HUES64 (cell line): ENCODE measurements at regions not wholly inside any gene's neighbourhood (a gene's known extent, or its start where the extent isn't known, plus 50 kb on each side); places are given as distances from the start of the nearest gene placed in this dataset.

Experiments
- H3K27ac ChIP-seq: 2 replicates; pipeline ENCODE4 v1.7.0; 2013; ENCODE audit warnings: low read depth, low read length, inconsistent platforms
- H3K27me3 ChIP-seq: 2 replicates; pipeline ENCODE4 v1.6.1; 2013; ENCODE audit warnings: mild to moderate bottlenecking, low read length; ENCODE audit not compliant: insufficient read depth
- H3K36me3 ChIP-seq: 2 replicates; pipeline ENCODE4 v1.6.1; 2013; ENCODE audit warnings: mild to moderate bottlenecking, low read length; ENCODE audit not compliant: insufficient read depth
- H3K4me1 ChIP-seq: 2 replicates; pipeline ENCODE4 v1.6.1; 2013; ENCODE audit warnings: mild to moderate bottlenecking, low read length, moderate library complexity; ENCODE audit not compliant: insufficient read depth
- H3K4me3 ChIP-seq: 2 replicates; pipeline ENCODE4 v1.5.1; 2013; ENCODE audit warnings: mild to moderate bottlenecking, low read length, moderate library complexity
- H3K9ac ChIP-seq: 2 replicates; pipeline ENCODE4 v1.6.1; 2013; ENCODE audit warnings: mild to moderate bottlenecking, low read depth, low read length
- H3K9me3 ChIP-seq: 2 replicates; pipeline ENCODE4 v1.6.1; 2013; ENCODE audit warnings: low read depth, low read length; ENCODE audit not compliant: insufficient read depth
- WGBS: fragments of 150-250, 120-280 bp; methylation state at CpG from one replicate; pipeline ENCODE4 v1.1.7; 2013; ENCODE audit warnings: missing lambda C conversion rate; 5-methylcytosine and 5-hydroxymethylcytosine counted together

GRCh38 chrX:13903405-13903804 is 86.5 kb upstream of the GPM6B start:
- H3K9me3 ChIP-seq: no peaks in the 10 kb centered on the region
- no peak overlapping the region for H3K4me3 ChIP-seq
- no peak overlapping the region for H3K9ac ChIP-seq
- H3K36me3 ChIP-seq: no peaks in the 10 kb centered on the region
- no peaks in the 10 kb centered on the region for H3K27me3 ChIP-seq
- H3K27ac ChIP-seq: no peak overlapping the region
- WGBS: 90% methylated on average over 8 of the region's 8 CpGs
- peaks cover 19% of the 10 kb centered on the region for H3K4me1 ChIP-seq

DNA sequence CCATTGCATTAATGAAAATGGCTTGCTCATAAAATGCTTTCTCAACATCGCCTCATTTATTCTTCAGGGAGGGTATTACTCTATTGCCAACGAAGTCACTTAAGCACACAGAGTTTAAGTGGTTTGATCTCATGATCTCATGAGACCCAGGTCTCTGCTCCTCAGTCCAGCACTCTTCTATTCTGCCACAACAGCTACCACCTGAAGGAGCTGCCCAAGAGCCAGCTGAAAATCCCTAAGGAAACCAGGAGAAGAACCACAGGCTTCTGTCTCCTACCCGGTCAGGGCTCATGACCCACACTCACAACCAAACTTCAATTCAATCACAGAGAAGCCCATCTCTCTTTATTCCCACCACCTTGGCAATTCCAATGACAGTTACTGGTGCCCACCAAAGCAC is 85.5 kb upstream of the GPM6B start:
- Histone ChIP-seq H3K27ac (no peak overlapping the region), H3K9ac (no peak overlapping the region), H3K36me3 (no peaks in the 10 kb centered on the region), H3K27me3 (no peaks in the 10 kb centered on the region), H3K4me3 (no peak overlapping the region), H3K9me3 (no peaks in the 10 kb centered on the region), H3K4me1 (peaks cover 19% of the 10 kb centered on the region)
- 94% methylated on average over 3 of the region's 3 CpGs for WGBS

GRCh38 chrX:13901354-13901753 is 84.5 kb upstream of the GPM6B start:
- peaks cover 13% of the 10 kb centered on the region for H3K4me1 ChIP-seq
- H3K9ac ChIP-seq: no peak overlapping the region
- no peaks in the 10 kb centered on the region for H3K9me3 ChIP-seq
- H3K36me3 ChIP-seq: no peaks in the 10 kb centered on the region
- 93% methylated on average over 2 of the region's 2 CpGs for WGBS
- H3K4me3 ChIP-seq: no peak overlapping the region
- H3K27ac ChIP-seq: no peak overlapping the region
- no peaks in the 10 kb centered on the region for H3K27me3 ChIP-seq

- 96% methylated on average over 10 of the region's 10 CpGs for WGBS
- no peaks in the 10 kb centered on the region for H3K27me3 ChIP-seq
- H3K4me3 ChIP-seq: no peak overlapping the region
- H3K9me3 ChIP-seq: no peaks in the 10 kb centered on the region
- H3K9ac ChIP-seq: no peak overlapping the region
- no peak overlapping the region for H3K27ac ChIP-seq
- H3K36me3 ChIP-seq: no peaks in the 10 kb centered on the region
- H3K4me1 ChIP-seq: peaks cover 5% of the 10 kb centered on the region; the same call in 1 of the 2 replicates
Measured at GRCh38 chrX:13900351-13900750, 83.5 kb upstream of the GPM6B start.

- Histone ChIP-seq H3K4me3 (no peak overlapping the region), H3K9me3 (no peaks in the 10 kb centered on the region), H3K27me3 (no peaks in the 10 kb centered on the region), H3K36me3 (no peaks in the 10 kb centered on the region), H3K27ac (no peak overlapping the region), H3K9ac (no peak overlapping the region), H3K4me1 (peaks cover 5% of the 10 kb centered on the region; the same call in 1 of the 2 replicates)
- WGBS: 92% methylated on average over 5 of the region's 6 CpGs
Measured at GRCh38 chrX:13899607-13900006, 82.7 kb upstream of the GPM6B start.

DNA sequence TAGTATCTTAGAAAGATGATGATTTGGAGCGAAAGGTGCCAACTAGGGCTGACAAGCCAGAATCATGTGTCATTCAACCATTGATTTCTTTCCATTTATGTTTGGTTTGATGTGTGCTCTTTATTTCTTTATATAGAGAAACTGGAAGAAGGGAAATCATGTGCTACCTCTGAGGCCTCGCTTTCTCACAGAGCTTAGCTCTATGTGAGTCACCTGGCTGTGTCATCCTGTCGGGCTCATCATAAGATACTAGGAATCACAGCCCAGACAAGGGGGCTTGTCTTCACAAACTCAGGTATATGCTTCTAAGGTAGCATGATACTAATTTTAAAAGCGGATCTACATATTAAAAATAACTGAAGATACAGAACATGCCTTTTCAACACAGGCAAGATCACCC is 81.7 kb upstream of the GPM6B start:
- H3K9me3 ChIP-seq: no peaks in the 10 kb centered on the region
- no peaks in the 10 kb centered on the region for H3K27me3 ChIP-seq
- WGBS: 72% methylated on average over 4 of the region's 4 CpGs
- no peak overlapping the region for H3K27ac ChIP-seq
- H3K4me1 ChIP-seq: no peaks in the 10 kb centered on the region
- no peak overlapping the region for H3K9ac ChIP-seq
- H3K36me3 ChIP-seq: no peaks in the 10 kb centered on the region
- H3K4me3 ChIP-seq: no peak overlapping the region

- no peaks in the 10 kb centered on the region for H3K9me3 ChIP-seq
- 89% methylated on average over 3 of the region's 3 CpGs for WGBS
Measured at GRCh38 chrX:13898083-13898482, 81.2 kb upstream of the GPM6B start.

GRCh38 chrX:13897566-13897965 is 80.7 kb upstream of the GPM6B start:
- no peaks in the 10 kb centered on the region for H3K9me3 ChIP-seq
- H3K27ac ChIP-seq: no peak overlapping the region
- H3K9ac ChIP-seq: no peak overlapping the region
- H3K4me3 ChIP-seq: no peak overlapping the region
- H3K27me3 ChIP-seq: no peaks in the 10 kb centered on the region
- no peaks in the 10 kb centered on the region for H3K36me3 ChIP-seq
- WGBS: 95% methylated on average over 3 of the region's 4 CpGs
- H3K4me1 ChIP-seq: no peaks in the 10 kb centered on the region

More at GRCh38 chrX:13898083-13898482, 81.2 kb upstream of the GPM6B start:
- Histone ChIP-seq H3K27ac (no peak overlapping the region), H3K4me3 (no peak overlapping the region), H3K4me1 (no peaks in the 10 kb centered on the region), H3K27me3 (no peaks in the 10 kb centered on the region), H3K36me3 (no peaks in the 10 kb centered on the region), H3K9ac (no peak overlapping the region)

GRCh38 chrX:13894888-13895565 is 78.1 kb upstream of the GPM6B start:
- WGBS: 98% methylated on average over 3 of the region's 5 CpGs

GRCh38 chrX:13893826-13894225 is 76.9 kb upstream of the GPM6B start:
- H3K27ac ChIP-seq: no peak overlapping the region
- H3K9me3 ChIP-seq: no peaks in the 10 kb centered on the region
- no peaks in the 10 kb centered on the region for H3K36me3 ChIP-seq
- no peak overlapping the region for H3K9ac ChIP-seq
- H3K27me3 ChIP-seq: no peaks in the 10 kb centered on the region
- 65% methylated on average over 5 of the region's 5 CpGs for WGBS
- peaks cover 19% of the 10 kb centered on the region for H3K4me1 ChIP-seq
- no peak overlapping the region for H3K4me3 ChIP-seq

More at GRCh38 chrX:13894888-13895565, 78.1 kb upstream of the GPM6B start:
- Histone ChIP-seq H3K9me3 (no peaks in the 10 kb centered on the region), H3K27ac (no peak overlapping the region), H3K4me3 (no peak overlapping the region), H3K27me3 (no peaks in the 10 kb centered on the region), H3K36me3 (no peaks in the 10 kb centered on the region), H3K9ac (no peak overlapping the region), H3K4me1 (peaks cover 10% of the 10 kb centered on the region)

DNA sequence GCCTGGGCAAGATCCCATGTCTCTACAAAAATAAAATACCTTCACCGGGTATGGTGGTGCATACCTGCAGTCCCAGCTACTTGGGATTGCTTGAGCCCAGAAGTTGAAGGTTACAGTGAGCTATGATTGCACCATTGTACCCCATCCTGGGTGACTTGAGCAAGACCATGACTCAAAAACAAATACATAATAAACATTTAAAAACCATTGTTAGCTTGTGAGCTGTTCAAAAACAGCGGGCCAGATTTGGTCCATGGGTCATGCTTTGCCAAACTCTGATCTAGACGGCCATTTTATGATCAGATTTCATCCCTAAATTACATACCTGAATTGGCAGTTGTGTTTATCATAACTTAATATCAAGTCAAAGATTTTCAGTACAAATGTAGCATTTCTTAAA is 76.0 kb upstream of the GPM6B start:
- no peak overlapping the region for H3K4me3 ChIP-seq
- H3K4me1 ChIP-seq: peaks cover 25% of the 10 kb centered on the region
- no peaks in the 10 kb centered on the region for H3K27me3 ChIP-seq
- no peak overlapping the region for H3K27ac ChIP-seq
- WGBS: 91% methylated on average over 3 of the region's 3 CpGs
- H3K36me3 ChIP-seq: no peaks in the 10 kb centered on the region
- no peaks in the 10 kb centered on the region for H3K9me3 ChIP-seq
- no peak overlapping the region for H3K9ac ChIP-seq
